Adrenal gland (tissue), 5 donors: ENCODE measurements at regions not wholly inside any gene's neighbourhood (a gene's known extent, or its start where the extent isn't known, plus 50 kb on each side); places are given as distances from the start of the nearest gene placed in this dataset.

Experiments used
- CTCF ChIP-seq, 6 experiments: fragments of 450-650 bp in 4 of 6; fragments of 200-600 bp in 2 of 6; sonication (generic) in 1 of 6; IDR thresholded peaks; 1 replicate in 5 of 6; 2 replicates in 1 of 6; pipeline versions ENCODE4 v1.5.1 to v1.8.0; 2016 to 2021; ENCODE audit warnings: antibody characterized with exemption in 6 of 6, mild to moderate bottlenecking in 2 of 6, moderate library complexity in 1 of 6
- POLR2A ChIP-seq, 2 donors: fragments of 450-650 bp; IDR thresholded peaks; one replicate each; pipeline ENCODE4 v1.6.1; 2017; ENCODE audit warnings: antibody characterized with exemption in 2 of 2, mild to moderate bottlenecking in 2 of 2, moderate library complexity in 1 of 2
- donor health status: DM: no; HTN: no; CAD: no.

- TF ChIP-seq CTCF (IDR thresholded peaks at IDR 0.05) (no peak), POLR2A (IDR thresholded peaks at IDR 0.05) (no peak)
Measured at GRCh38 chr13:30031488-30031887, 181.1 kb upstream of the UBL3 start.
